ENCODE measurements at regions not wholly inside any gene's neighbourhood (a gene's known extent, or its start where the extent isn't known, plus 50 kb on each side); places are given as distances from the start of the nearest gene placed in this dataset.

GRCh38 chr1:229717786-229718576 lies 91.9 kb downstream of the URB2 start:
- TF ChIP-seq CTCF (conservative IDR thresholded peaks at IDR 0.05) = no peak
- no peak for TF ChIP-seq ZFX (IDR thresholded peaks at IDR 0.05)
